ENCODE measurements at regions not wholly inside any gene's neighbourhood (a gene's known extent, or its start where the extent isn't known, plus 50 kb on each side); places are given as distances from the start of the nearest gene placed in this dataset.

GRCh38 chr6:17182961-17183360 lies 81.1 kb downstream of the STMND1 start:
- H3K36me3 Mint-ChIP-seq (ENCODE audit: low read depth, unreplicated experiment) = no peaks in the 10 kb centered on the region
- FAIRE-seq (no peak), DNase-seq (ENCODE audit: low read depth) (no peak)
- Histone ChIP-seq H3K27me3 (ENCODE audit: insufficient read depth, low read length) (no peaks in the 10 kb centered on the region), H3K79me2 (ENCODE audit: insufficient read depth, low read length) (no peaks in the 10 kb centered on the region), H3K27ac (ENCODE audit: low read depth, low read length) (no peak overlapping the region), H3K36me3 (ENCODE audit: insufficient read depth, low read length) (no peaks in the 10 kb centered on the region), H3K9ac (ENCODE audit: low read length) (no peak overlapping the region), H4K20me1 (ENCODE audit: insufficient read depth, low read length) (no peaks in the 10 kb centered on the region), H3K4me1 (ENCODE audit: insufficient read depth, low read length) (peaks cover 4% of the 10 kb centered on the region), H3K4me2 (ENCODE audit: low read length) (no peak overlapping the region), H2AFZ (ENCODE audit: low read depth, low read length) (no peak overlapping the region), H3K9me3 (ENCODE audit: insufficient read depth, low read depth, low read length) (no peaks in the 10 kb centered on the region), H3K4me3 (ENCODE audit: insufficient read depth, low read depth, low read length) (no peak overlapping the region)
- peaks cover 11% of the 10 kb centered on the region for H3K9me3 Mint-ChIP-seq (ENCODE audit: unreplicated experiment)
- TF ChIP-seq, protein P1, sequence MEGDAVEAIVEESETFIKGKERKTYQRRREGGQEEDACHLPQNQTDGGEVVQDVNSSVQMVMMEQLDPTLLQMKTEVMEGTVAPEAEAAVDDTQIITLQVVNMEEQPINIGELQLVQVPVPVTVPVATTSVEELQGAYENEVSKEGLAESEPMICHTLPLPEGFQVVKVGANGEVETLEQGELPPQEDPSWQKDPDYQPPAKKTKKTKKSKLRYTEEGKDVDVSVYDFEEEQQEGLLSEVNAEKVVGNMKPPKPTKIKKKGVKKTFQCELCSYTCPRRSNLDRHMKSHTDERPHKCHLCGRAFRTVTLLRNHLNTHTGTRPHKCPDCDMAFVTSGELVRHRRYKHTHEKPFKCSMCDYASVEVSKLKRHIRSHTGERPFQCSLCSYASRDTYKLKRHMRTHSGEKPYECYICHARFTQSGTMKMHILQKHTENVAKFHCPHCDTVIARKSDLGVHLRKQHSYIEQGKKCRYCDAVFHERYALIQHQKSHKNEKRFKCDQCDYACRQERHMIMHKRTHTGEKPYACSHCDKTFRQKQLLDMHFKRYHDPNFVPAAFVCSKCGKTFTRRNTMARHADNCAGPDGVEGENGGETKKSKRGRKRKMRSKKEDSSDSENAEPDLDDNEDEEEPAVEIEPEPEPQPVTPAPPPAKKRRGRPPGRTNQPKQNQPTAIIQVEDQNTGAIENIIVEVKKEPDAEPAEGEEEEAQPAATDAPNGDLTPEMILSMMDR (IDR thresholded peaks at IDR 0.05; ENCODE audit: insufficient read depth, low read depth, low read length) = no peak
- TF ChIP-seq EZH2 (IDR thresholded peaks at IDR 0.05; ENCODE audit: insufficient read depth, low read length) = no peak
- no peak overlapping the region for H3K27ac Mint-ChIP-seq (ENCODE audit: unreplicated experiment)
- H3K4me3 Mint-ChIP-seq (ENCODE audit: unreplicated experiment) = no peak overlapping the region
- H3K27me3 Mint-ChIP-seq (ENCODE audit: low read depth, unreplicated experiment) = peaks cover 7% of the 10 kb centered on the region
- peaks cover 5% of the 10 kb centered on the region for H3K4me1 Mint-ChIP-seq (ENCODE audit: low read depth, unreplicated experiment)

DNA sequence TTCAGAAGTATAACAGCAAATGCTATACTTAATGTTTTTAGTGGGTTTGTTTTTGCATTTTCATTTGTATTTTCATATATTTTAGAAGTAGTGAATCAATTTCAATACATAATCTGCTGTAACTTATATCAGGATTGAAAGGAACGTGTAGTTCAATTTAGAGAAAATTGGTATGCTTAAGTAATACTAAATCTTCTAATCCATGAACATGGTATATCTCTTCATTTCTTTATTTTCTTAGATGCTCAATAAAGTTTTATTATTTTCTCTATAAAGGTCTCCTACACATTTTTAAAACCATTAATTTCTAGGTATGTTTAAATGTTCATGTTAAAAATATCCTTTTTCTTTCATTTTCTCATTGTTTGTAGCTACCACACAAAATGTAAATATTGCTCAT lies 85.1 kb downstream of the STMND1 start:
- no peak overlapping the region for H3K27ac Mint-ChIP-seq (ENCODE audit: unreplicated experiment)
- DNase-seq (ENCODE audit: low read depth) (no peak), FAIRE-seq (peak; percentile 17)
- H3K4me1 ChIP-seq (ENCODE audit: insufficient read depth, low read length) = no peaks in the 10 kb centered on the region
- H3K4me2 ChIP-seq (ENCODE audit: low read length) = no peak overlapping the region
- no peak overlapping the region for H2AFZ ChIP-seq (ENCODE audit: low read depth, low read length)
- H4K20me1 ChIP-seq (ENCODE audit: insufficient read depth, low read length) = no peaks in the 10 kb centered on the region
- no peak overlapping the region for H3K4me3 ChIP-seq (ENCODE audit: insufficient read depth, low read depth, low read length)
- H3K27me3 ChIP-seq (ENCODE audit: insufficient read depth, low read length) = no peaks in the 10 kb centered on the region
- H3K4me1 Mint-ChIP-seq (ENCODE audit: low read depth, unreplicated experiment) = no peaks in the 10 kb centered on the region
- H3K27ac ChIP-seq (ENCODE audit: low read depth, low read length) = no peak overlapping the region
- H3K4me3 Mint-ChIP-seq (ENCODE audit: unreplicated experiment) = no peak overlapping the region
- peaks cover 8% of the 10 kb centered on the region for H3K27me3 Mint-ChIP-seq (ENCODE audit: low read depth, unreplicated experiment)
- H3K36me3 ChIP-seq (ENCODE audit: insufficient read depth, low read length) = no peaks in the 10 kb centered on the region
- no peaks in the 10 kb centered on the region for H3K79me2 ChIP-seq (ENCODE audit: insufficient read depth, low read length)
- TF ChIP-seq, protein P1 (IDR thresholded peaks at IDR 0.05; ENCODE audit: insufficient read depth, low read depth, low read length) = no peak
- no peak for TF ChIP-seq EZH2 (IDR thresholded peaks at IDR 0.05; ENCODE audit: insufficient read depth, low read length)
- H3K9me3 ChIP-seq (ENCODE audit: insufficient read depth, low read depth, low read length) = no peaks in the 10 kb centered on the region
- H3K9me3 Mint-ChIP-seq (ENCODE audit: unreplicated experiment) = no peaks in the 10 kb centered on the region
- no peak overlapping the region for H3K9ac ChIP-seq (ENCODE audit: low read length)
- H3K36me3 Mint-ChIP-seq (ENCODE audit: low read depth, unreplicated experiment) = no peaks in the 10 kb centered on the region

DNA sequence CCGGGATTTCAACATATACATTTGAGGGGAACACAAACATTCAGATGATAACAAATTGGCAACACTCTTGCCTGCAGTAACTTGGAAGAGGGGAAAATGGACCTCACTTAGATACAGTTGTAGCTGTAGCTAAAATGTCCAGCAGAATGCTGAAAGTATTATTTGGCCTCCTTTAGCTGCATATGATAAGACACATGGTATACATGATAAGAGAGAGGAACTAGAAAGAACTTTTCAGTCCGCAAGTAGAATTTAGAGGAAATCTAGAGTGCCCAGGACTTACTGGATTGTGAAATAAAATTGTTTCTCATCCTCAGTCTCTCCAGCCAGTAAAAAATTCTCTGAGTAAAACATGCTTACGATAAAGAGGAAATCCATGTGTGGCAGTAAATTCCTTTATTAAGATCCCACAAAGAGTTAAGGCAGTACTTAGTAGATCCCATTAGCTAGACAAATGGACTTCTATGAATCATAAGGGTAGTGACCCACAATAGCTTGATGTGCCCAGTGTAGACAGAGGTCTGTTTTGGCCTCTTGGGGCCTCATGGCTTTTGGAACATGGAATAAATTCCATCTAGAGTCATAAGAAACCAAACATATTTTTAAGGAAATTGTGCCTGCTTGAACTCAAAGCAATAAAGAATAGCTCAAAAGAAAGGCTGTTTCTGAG lies 87.9 kb upstream of the RBM24 start:
- Mint-ChIP-seq H3K9me3 (ENCODE audit: unreplicated experiment) (no peaks in the 10 kb centered on the region), H3K4me3 (ENCODE audit: unreplicated experiment) (no peak overlapping the region), H3K36me3 (ENCODE audit: low read depth, unreplicated experiment) (no peaks in the 10 kb centered on the region), H3K4me1 (ENCODE audit: low read depth, unreplicated experiment) (no peaks in the 10 kb centered on the region), H3K27me3 (ENCODE audit: low read depth, unreplicated experiment) (peaks cover 16% of the 10 kb centered on the region), H3K27ac (ENCODE audit: unreplicated experiment) (no peak overlapping the region)
- H3K9ac ChIP-seq (ENCODE audit: low read length) = no peak overlapping the region
- TF ChIP-seq, protein P1 (IDR thresholded peaks at IDR 0.05; ENCODE audit: insufficient read depth, low read depth, low read length) = no peak
- TF ChIP-seq EZH2 (IDR thresholded peaks at IDR 0.05; ENCODE audit: insufficient read depth, low read length) = no peak
- DNase-seq (ENCODE audit: low read depth) (peak; percentile 14), FAIRE-seq (peak; percentile 5)
- H3K36me3 ChIP-seq (ENCODE audit: insufficient read depth, low read length) = no peaks in the 10 kb centered on the region
- no peak overlapping the region for H3K4me3 ChIP-seq (ENCODE audit: insufficient read depth, low read depth, low read length)
- no peaks in the 10 kb centered on the region for H3K4me1 ChIP-seq (ENCODE audit: insufficient read depth, low read length)
- no peaks in the 10 kb centered on the region for H3K27me3 ChIP-seq (ENCODE audit: insufficient read depth, low read length)
- H3K27ac ChIP-seq (ENCODE audit: low read depth, low read length) = no peak overlapping the region
- no peak overlapping the region for H2AFZ ChIP-seq (ENCODE audit: low read depth, low read length)
- no peaks in the 10 kb centered on the region for H3K9me3 ChIP-seq (ENCODE audit: insufficient read depth, low read depth, low read length)
- no peaks in the 10 kb centered on the region for H4K20me1 ChIP-seq (ENCODE audit: insufficient read depth, low read length)
- no peak overlapping the region for H3K4me2 ChIP-seq (ENCODE audit: low read length)
- H3K79me2 ChIP-seq (ENCODE audit: insufficient read depth, low read length) = no peaks in the 10 kb centered on the region
